AG09319 (cell line): ENCODE measurements at regions not wholly inside any gene's neighbourhood (a gene's known extent, or its start where the extent isn't known, plus 50 kb on each side); places are given as distances from the start of the nearest gene placed in this dataset.

Experiments used
- DNase-seq: peaks from one replicate; pipeline ENCODE4 v3.0.0-alpha.2; 2010; ENCODE audit warnings: low read depth; ENCODE audit errors: extremely low read depth
- CTCF ChIP-seq: IDR thresholded peaks from 2 replicates; pipeline ENCODE4 v1.5.1; 2011; ENCODE audit warnings: low read depth, mild to moderate bottlenecking, inconsistent platforms, low read length, moderate library complexity

GRCh38 chr9:1458503-1458902 lies 408.3 kb downstream of the DMRT2 start:
- no peak for TF ChIP-seq CTCF
- DNase-seq, result no peak

DNA sequence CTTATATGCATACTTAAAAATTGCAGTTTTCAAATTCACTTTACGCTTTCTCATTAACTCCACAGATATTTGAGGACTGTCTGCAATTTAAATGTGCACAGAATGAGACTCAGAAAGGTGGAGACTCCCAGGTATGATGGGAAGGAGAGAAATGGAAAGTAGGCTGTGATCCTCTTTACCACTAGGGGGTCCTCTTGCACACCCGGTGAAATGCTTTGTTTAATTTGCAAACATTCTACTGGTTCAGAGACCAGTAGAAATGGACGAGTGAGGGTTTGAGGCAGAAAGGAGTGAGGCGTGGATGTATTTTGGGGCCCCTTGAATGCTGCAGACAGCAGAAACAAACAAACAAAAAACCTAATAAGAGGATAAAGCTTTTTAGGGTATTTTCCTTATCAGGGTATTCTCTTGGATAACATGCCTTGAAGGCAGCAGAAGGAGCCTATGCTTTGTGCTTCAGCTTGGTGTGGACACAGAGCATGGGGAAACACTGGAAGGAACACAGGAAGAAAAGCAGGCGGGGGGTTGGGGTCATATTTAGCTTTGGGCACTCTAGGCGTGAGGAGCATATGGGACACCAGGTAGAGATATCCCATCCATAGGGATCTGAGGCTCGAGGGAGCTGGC lies 410.1 kb downstream of the DMRT2 start:
- no peak for DNase-seq

DNA sequence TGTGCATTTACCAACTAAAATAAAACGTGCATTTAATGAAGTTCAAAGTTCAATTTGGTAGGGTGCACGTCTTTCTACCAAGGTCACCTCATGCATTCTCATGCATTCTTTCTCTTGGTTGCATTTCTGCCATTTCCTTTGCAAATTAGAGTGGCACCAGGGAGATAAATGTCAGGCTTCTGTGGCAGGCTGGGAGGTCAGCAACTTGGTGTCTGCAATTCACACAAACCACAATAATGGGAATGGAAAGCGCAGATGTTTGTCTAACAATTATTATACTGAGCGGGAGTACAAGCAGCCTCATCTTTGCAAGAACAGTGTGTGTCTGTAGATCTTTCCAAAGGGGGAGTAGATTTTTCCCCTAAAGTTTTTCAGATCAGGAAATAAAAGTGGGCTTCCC lies 411.7 kb downstream of the DMRT2 start:
- no peak for TF ChIP-seq CTCF
- no peak for DNase-seq

More for the DNA sequence above, 410.1 kb downstream of the DMRT2 start:
- TF ChIP-seq CTCF, result peak; percentile 24

- TF ChIP-seq CTCF, result no peak
- DNase-seq, result no peak
Measured at GRCh38 chr9:1462626-1463308, 412.6 kb downstream of the DMRT2 start.

DNA sequence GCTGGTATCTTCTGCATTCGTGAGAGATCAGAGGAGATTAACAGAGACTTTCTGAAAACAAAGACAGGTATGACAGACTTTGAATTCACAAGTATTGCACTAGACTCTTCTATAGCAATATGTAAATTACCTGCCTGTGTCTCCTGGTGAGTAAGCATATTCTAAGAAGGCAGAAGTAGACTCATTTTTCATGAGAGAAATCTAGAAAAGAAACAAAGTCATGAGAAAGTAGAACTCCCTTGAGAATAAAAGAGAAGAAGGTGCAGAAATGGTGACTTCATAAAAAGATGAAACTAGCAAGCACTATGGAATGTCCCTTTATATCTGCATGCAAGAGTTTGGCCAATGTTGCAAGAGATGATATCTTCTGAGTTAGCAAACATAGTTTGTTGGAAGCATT lies 419.8 kb downstream of the DMRT2 start:
- no peak for DNase-seq
- TF ChIP-seq CTCF, result no peak

- no peak for TF ChIP-seq CTCF
Measured at GRCh38 chr9:1473956-1474634, 423.9 kb downstream of the DMRT2 start.

GRCh38 chr9:1474671-1475070 lies 424.5 kb downstream of the DMRT2 start:
- no peak for TF ChIP-seq CTCF
- DNase-seq, result no peak

More at GRCh38 chr9:1473956-1474634, 423.9 kb downstream of the DMRT2 start:
- DNase-seq, result no peak
